GM18517 (cell line): ENCODE measurements at regions not wholly inside any gene's neighbourhood (a gene's known extent, or its start where the extent isn't known, plus 50 kb on each side); places are given as distances from the start of the nearest gene placed in this dataset.
"Not testable (repeated sequence)": the region's sequence is repeated elsewhere in the genome, so short reads cannot be mapped to it uniquely, and the experiment has no call there.

ENCODE experiments used
- ATAC-seq: cut with Tn5 transposase; IDR thresholded peaks from one replicate; pipeline ENCODE4 v1.9.1; 2021; ENCODE audit warnings: mild to moderate bottlenecking, moderate library complexity; ENCODE audit not compliant: unreplicated experiment

DNA sequence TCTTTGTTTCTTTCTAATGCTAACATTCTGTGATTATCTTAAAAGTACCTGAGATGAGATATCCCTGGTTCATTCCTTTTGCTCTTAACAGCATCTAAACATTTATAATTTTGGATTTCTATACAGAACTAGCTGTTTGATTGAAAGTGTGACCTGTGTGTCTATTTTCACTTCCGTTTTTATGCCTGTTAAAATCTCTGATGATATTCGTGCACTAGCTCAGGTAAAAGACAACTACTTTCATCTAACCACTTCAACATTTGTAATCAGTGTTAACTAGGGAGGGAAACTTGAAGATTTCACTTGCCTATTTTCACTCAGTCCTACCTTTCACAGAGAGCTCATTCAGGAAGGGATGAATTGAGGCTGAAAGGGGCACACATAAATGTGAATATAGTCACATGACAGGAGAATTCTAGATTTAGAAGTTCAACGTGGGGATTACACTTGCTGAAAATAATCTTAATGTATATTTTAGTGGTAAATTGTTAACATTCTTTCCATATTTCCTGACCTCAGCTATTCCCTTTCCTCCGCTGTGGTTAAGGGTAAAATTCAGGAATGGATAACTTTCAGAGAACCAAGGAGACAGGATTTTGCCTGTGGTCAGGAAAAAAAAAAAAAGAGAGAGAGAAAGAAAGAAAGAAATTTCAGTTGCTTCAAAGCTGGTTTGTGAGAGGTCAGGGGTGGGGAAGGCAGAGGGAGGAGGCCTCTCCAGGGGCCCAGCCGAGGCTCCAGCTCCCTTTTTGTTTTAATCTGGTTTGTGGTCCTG lies 159.8 kb upstream of the TSC22D2 start:
- no peak for ATAC-seq

DNA sequence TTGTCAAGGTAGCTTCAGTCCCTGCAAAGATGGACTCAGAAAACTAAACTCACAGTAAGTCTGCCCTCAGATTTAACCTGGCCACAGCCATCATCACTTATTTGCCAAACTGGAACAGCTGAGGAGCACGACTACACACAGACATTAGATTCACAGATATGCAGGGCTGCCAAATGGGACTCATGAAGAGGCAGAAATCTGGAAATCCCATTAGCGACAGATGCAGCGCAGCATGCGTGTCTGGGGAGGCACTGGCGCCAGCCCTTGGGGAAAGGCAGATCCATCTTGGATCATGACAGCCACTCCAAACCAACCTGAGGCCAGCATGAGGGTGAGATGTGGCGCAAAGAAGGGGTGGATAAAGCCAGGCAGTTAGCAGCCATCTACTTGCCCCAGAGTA lies 160.7 kb upstream of the TSC22D2 start:
- no peak for ATAC-seq

DNA sequence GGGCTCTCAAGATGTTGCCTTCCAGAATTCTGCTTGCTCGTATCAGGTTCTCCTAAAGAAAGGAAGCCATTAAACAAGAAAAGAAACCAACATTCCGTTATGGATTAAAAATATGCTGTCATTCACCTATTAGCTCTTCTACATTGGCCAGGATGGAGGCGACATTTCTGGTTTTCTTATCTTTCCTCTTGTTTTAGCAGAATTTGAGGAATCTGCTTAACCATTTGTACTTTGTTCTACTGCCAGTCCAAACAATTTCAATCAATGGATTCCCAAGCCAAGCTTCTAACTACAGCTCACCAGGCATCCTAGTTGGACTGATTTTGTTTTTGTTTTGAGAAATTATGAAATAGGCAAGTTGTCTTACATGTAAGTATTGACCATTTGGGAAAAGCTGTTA lies 164.6 kb upstream of the TSC22D2 start:
- no peak for ATAC-seq

DNA sequence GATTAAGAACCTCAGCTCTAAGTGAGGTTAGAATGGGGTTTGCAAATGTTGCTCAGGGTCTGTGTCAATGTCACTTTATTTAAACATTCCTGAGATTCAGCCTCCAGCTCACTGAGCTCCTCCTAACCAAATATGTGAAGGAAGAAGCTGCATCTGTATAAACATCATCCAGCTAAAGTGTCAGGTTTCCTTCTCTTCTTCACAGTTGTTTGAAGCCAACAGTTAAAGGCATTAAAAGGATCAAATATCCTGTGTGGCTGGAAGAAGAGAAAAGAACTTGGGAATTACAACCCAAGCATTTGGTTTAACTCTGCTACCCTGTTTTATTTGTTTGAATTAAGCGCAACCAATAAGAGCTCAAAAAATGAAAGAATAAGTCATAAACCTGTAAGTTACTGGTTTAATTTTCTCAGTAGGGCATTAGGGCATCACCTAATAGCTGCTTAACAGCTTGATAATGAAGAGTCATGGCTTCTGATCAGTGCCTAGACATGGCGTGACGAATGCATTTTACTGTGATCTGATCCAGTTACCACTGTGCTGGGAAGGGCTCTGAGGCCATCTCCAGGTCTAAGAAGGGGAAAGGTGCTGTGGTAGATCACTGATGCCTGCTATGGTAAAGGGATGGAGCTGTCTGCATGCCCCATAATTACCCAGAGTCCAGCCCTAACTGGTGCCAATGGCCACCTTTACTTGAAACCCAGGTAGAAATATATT lies 165.7 kb upstream of the TSC22D2 start:
- ATAC-seq: no peak

DNA sequence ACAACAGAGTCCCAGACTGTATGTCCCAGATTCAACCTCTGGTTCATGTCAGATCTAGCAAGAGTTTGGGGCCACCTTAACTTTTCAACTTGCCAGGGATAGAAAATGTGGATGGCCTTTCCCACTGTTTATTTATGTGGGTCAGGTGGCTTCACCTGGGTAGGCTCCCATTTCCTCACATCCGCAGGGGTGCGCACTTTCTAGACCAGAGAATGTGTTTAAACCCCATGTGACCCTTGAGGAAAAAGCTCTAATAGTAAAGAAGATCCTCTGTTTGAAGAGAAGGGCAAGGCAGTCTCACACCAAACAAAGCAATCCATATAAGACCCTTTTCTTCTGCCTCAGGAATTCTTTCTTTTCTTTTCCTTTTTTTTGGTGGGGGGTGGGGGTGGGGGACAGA lies 167.2 kb upstream of the TSC22D2 start:
- ATAC-seq: no peak

DNA sequence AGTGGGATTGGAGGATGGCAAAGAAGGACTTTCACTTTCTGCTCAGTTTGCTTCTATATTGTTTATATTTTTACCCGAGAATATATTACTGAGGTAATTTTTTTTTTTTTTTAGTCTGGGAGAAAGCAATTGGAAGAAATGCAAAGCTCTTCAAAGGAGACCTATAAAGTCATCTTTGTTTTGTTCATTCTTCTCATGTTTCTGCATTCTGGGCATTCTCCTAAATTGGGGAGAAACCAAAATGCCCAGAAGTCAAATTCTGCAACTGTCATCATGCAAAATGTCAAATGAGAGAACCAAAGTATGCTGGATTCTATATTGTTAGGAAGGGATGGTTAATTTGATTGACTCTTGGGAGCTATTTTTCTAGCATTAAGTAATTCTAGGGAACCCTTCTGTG lies 168.3 kb upstream of the TSC22D2 start:
- ATAC-seq: no peak

DNA sequence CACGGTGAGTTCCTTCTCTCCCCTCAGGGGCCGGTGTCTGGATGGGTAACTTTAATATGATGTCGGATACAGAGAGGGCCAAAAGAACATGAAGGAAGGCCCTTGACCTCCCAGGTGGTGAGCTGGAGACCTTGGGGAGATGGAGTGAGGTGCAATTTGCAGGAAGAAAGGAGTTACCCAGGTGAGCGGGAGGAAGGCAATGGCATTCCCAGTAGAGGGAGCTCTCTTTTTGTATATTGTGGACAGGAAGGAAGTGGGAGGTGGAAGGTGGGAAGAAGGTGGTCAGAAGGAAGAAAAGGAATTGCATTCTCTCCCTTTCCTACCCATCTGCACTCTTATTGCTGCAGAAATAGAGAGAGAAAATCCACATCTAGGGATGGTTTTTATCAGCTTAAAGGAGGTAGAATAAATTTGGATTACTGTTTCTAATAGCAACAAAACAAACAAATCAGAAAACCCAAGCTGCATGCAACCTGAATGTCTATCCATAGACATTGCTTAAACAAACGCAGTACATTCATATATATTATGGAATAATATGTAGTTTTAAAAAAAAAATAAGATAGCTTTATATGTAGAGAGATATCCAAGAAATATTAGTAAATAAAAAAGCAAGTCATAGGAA lies 169.0 kb upstream of the TSC22D2 start:
- ATAC-seq: no peak

DNA sequence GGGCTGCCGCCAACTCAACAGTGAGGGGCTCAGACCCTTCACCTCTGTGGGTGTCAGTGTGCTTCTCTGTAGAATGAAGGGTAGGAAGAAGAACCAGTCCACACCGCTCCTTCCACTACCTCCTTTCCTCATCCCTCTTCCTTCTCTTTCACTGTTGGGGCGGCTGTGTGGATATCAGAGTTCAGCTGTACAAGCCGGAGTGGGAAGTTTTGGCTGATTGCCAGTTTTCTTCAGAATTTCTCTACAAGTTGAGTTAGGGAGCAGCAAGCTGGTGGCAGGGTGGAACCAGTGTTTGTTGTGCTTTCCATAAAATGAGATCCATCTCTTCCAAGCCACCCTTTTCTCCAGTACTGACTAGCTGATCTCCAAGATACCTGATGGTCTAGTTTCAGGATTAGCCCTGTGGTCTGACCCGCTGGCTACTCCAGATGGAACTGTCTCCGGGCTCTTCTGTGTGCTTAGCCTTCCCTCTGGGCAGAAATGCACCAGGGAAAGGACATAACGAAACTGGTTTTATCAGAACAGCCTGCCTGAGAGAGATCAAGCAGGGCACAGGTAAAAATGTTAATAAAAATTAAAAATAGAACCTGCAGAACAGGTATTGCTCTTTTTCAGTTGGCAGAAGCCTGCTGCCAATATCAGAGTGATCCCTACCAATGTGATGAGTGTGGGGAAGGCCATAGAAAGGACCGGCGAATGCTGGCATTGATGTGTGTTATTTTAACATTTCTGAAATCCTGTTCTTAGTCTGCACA lies 169.9 kb upstream of the TSC22D2 start:
- no peak for ATAC-seq

DNA sequence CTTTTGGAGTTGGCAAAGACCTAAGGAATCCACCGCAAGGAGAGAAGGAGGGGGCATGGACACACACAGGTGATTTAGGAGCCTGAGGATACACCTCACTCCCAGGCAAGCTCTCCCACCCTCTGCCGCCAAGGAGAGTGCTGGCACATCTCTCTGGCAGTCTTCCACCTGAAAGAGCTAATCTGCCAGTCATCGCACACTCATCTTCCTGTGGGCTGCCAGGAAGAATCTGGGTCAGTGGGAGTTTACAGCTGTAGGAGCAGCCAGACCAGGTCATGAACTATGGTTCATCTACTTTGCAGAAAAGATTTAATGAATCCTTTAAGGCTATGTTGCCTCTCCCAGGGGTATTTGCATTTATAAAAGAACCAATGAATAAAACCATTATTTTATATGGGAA lies 170.6 kb upstream of the TSC22D2 start:
- ATAC-seq: no peak

DNA sequence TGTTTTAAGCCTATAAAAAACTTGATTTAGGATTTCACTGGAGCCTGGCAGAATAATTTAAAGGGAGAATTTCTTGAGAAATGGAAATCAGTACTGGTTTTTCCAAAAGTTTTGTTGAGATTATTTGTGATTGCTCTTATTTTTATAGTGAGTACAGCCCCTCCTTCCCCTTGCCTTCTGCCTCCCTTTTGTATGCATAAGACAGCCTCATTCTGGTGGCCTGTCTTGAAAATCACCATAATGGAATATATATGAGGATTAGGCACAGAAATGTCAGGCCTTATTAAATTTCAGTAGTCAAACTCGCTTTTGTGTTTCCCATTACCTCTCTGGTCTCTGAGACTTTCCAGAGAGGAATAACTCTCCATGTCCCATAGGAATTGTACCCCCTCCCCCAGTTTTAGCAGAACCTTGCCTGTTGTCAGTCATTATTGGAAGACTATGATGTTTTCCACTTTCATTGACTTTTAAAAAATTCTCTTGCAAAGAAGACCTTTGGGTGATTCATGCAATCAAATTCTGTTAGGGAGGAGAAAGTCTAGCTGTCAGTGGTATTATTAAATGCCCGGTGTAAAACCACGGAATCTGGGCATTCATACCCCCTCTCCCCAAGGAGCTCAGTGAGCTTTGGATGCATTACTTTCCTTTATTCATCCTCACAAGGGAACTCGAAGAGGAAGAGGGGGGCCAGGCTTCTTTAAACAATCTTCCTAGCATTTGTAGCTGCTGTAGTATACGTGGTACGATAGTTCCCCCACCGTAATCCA lies 171.6 kb upstream of the TSC22D2 start:
- ATAC-seq: no peak

DNA sequence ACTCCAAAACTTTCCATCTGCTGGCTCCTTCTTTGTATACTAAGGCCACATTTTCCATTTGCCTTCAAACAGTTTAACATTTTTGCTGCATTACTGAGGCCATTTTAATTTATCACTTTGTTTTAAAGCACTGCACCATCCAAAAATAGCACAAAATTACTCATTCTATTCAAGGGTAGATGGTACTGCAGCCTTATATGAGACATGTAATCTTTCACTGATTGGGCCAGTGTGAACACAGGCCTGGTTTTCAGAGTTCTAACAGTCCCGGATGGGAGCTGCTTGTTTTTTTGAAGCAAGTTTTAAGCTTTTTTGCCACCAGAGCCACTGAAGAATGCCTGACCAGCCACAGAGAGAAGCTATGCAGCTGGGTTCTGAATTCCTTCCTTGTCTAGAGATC lies 172.3 kb upstream of the TSC22D2 start:
- no peak for ATAC-seq

DNA sequence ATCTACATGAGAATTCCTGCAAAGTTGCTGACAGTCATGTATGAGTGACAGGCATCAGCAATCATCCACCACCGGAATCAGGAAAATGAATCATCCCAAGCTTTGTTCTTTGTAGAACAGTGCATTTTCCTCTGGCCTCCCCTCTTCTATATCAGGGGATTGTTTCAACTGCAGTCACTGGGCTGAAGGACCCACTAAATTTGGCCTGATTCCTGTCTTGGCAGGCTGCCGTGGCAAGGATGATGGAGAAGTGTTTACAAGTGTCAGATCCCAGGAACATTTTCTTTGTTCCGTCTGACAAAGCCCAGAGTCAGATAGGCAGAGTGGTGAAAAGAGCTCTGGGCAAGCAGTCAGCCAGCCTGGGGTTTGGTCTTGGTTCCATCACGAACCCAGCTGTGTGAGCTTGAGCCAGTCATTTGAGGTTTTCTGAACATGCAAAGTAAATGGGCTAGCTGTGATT lies 175.1 kb upstream of the TSC22D2 start:
- ATAC-seq: no peak

DNA sequence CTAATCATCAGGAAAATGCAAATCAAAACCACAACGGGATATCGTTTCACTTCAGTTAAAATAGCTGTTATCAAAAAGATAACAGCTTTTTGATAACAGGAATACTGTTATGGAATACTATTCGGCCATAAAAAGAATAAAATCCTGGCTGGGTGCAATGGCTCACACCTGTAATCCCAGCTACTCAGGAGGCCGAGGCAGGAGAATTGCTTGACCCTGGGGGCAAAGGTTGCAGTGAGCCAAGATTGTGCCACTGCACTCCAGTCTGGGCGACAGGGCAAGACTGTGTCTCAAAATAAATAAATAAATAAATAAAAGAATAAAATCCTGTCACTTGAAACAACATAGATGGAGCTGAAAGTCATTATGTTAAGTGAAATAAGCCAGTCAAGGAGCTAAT lies 178.1 kb upstream of the TSC22D2 start:
- no peak for ATAC-seq

DNA sequence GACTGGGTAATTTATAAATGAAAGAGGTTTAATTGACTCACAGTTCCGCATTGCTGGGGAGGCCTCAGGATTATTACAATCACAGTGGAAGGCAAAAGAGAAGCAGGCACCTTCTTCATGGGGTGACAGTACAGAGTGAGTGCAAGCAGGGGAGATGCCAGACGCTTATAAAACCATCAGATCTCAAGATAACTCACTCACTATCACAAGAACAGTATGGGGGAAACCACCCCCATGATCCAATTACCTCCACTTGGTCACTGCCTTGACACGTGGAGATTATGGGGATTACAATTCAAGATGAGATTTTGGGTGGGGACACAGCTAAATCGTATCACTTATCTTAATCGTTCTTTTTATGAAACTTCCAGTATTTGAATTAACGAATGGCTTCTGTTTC lies 179.5 kb upstream of the TSC22D2 start:
- not testable (repeated sequence) for ATAC-seq

DNA sequence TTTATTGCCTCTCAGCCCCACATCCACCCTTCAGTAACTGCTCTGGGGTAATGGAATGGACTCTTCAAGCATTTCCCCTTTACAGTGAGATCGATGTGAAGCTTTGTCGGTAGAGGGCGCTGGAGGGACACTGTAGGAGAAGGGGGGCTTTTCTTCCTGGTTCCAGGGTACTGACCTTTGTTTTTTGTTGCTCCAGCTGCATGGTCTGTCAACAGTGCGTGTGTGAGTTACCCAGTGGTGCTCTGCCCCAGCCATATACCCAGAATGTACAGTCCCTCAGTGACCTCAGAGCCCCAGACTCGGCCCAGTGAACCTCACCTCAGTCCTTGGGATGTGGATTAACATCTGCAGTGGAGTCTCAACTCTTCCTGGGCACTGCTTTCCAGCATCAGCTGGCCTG lies 180.3 kb upstream of the TSC22D2 start:
- no peak for ATAC-seq

DNA sequence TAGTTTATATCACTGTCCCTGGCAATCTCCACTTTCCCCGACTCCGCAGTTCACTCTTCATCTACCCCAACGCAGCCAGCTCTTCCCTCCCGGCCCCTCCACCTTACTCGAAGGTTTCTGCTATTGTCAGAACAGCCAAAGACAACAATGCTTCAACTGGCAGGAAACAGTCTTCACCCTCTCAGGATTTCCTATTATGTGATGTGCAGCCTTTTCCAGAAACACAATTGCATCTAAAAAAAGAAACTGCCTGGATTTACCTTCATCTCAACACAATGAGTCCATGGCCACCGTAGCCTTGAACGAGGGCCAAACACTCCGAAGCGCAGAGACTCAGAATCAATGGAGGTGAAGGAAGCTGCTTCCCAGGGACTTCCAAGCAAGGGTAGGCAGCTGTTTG lies 182.1 kb upstream of the TSC22D2 start:
- ATAC-seq: no peak

DNA sequence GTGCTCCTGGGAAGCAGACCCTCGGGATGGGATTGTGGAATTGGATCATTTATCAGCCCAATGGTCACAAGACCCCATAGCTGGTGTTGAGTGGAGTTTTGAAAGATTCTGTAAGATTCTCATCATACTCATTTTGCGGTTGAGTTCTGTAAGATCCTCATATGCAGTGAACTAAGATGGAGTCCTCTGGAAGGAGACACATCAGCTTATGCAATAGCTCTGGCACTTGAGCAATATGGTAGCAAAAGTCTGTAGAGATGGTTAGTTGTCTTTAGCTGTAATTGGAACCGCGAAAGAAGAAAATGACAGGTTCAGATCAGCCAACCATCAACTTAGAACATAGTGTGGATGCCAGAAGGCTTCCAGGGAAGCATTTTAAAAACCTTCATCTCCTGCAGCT lies 184.5 kb upstream of the TSC22D2 start:
- no peak for ATAC-seq

DNA sequence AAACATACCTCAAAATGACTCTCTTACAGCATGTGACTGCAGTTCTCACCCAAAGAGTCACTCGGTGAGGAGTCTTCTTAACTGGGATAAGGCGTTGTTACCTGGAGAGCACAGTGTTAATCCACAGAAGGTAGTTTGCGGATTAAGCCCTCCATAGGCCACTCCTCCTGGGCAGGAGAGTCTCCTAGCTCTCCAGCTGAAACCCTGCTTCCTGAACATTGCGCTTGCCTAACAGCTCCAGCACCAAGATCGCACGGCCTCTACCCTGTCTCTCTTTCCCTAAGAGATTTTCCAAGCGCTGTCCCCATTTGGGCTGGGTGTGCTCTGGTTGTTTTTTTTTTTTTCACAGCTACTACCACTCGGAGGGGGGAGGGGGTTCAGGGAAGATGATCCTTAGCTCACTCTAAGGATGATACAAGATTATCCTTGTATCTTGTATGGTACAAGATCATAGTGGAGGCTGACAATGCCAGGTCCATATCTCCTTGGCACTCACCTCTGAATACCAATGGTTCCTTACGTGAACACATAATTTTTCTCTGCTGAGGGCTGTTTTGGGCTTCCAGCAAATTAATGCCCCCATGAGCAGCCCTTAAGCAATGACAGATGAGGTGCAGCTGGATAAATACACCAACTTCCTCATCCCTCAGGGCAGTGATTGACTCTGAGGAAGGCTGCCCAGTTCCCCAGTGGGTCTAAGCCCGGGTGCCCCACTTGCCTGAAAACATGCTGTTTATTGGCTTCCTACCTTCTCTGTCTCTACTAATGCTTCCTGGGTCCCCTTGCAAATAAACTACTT lies 185.2 kb upstream of the TSC22D2 start:
- no peak for ATAC-seq

DNA sequence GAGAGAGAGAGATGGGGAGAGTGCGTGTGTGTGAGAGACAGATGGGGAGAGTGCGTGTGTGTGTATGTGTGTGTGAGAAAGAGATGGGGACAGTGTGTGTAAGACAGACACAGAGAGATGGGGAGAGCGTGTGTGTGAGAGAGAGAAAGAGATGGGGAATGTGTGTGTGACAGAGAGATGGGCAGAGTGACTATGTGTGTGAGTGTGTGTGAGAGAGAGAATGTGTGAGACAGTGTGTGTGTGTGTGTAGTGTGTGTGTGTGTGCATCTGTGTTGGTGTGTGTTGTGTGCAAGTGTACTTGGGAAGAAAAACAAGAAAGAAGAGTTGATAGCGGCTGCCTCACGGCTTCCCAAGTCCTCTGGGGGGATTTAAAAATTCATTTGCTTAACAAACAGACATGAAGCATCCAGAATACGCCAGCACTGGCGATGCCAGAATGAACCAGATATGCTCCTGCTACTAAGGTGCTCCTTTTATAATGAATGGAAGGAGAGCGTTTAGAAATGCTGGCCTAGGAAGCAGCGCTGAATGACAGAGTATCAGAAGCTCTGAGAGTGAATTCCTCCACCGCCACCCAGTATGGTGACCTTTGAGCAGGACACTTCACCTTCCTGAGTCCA lies 186.1 kb upstream of the TSC22D2 start:
- ATAC-seq: no peak
